Psoas muscle (tissue), 7 donors: ENCODE measurements at regions not wholly inside any gene's neighbourhood (a gene's known extent, or its start where the extent isn't known, plus 50 kb on each side); places are given as distances from the start of the nearest gene placed in this dataset.

Experiments used
- ATAC-seq, 4 donors: fragments of 200-7000 bp; cut with Tn5 transposase; one replicate each; pipeline ENCODE4 v1.9.1; 2020; ENCODE audit warnings: moderate library complexity in 3 of 4, mild to moderate bottlenecking in 2 of 4
- DNase-seq, 2 donors: peaks; one replicate each; pipeline ENCODE4 v3.0.0-alpha.2; 2020
- H3K27ac ChIP-seq: fragments of 200-600 bp; one replicate; pipeline ENCODE4 v1.8.0; 2022
- H3K27me3 ChIP-seq, 3 donors: fragments of 200-600 bp in 1 of 3; one replicate each; pipeline versions ENCODE4 v1.6.1 to v1.8.0; 2013 to 2022; ENCODE audit warnings: low read length in 2 of 3, mild to moderate bottlenecking in 2 of 3, moderate library complexity in 1 of 3; ENCODE audit not compliant: insufficient read depth in 3 of 3
- H3K36me3 ChIP-seq, 2 donors: fragments of 200-600 bp in 1 of 2; one replicate each; pipeline versions ENCODE4 v1.6.1 to v1.8.0; 2013 to 2022; ENCODE audit warnings: low read depth in 1 of 2, mild to moderate bottlenecking in 1 of 2, moderate library complexity in 1 of 2; ENCODE audit not compliant: insufficient read depth in 1 of 2
- H3K4me1 ChIP-seq: fragments of 200-600 bp; one replicate; pipeline ENCODE4 v1.8.0; 2022
- H3K4me3 ChIP-seq: fragments of 200-600 bp; one replicate; pipeline ENCODE4 v1.8.0; 2022; ENCODE audit warnings: mild to moderate bottlenecking
- H3K9me3 ChIP-seq: fragments of 200-600 bp; one replicate; pipeline ENCODE4 v1.8.0; 2022
- CTCF ChIP-seq: fragments of 200-600 bp; IDR thresholded peaks from one replicate; pipeline ENCODE4 v1.8.0; 2022; ENCODE audit warnings: antibody characterized with exemption
- WGBS, 3 donors: extraction: QIAGEN DNeasy Blood & Tissue Kit; methylation state at CpG; one replicate each; pipeline versions ENCODE4 v1.1.6 to v1.1.7; 2013; 5-methylcytosine and 5-hydroxymethylcytosine counted together
- intact Hi-C, 2 donors: fragments of 100-400 bp; cut with DNase I; formaldehyde crosslinking; loops; one replicate each; pipeline versions ENCODE4 v1.11.0 to v1.14.2; 2022
- donor health status: healthy with polysubstance abuse.
- donor health status: DM: no; HTN: no; CAD: no; lungs with moderate emphysema.
- donor health status: Bipolar disorder and iron deficiency.
- donor health status: healthy.
- donor health status: DM: yes; HTN: yes; CAD: no.
- donor health status: DM: no; HTN: no; CAD: no.
- donor health status: DM: yes; HTN: yes; CAD: no.

- 89 to 93% (median 90%) methylated on average over 7 of the region's 7 CpGs for WGBS, 3 donors
- no peak overlapping the region for H3K4me3 ChIP-seq
- no peaks in the 10 kb centered on the region for H3K36me3 ChIP-seq
- H3K27me3 ChIP-seq, result no peaks in the 10 kb centered on the region
- DNase-seq (no peak), ATAC-seq (no peak)
- H3K9me3 ChIP-seq, result no peaks in the 10 kb centered on the region
- no peak overlapping the region for H3K27ac ChIP-seq
- no peak for TF ChIP-seq CTCF
- intact Hi-C loops, result no loop called here
- H3K4me1 ChIP-seq, result no peaks in the 10 kb centered on the region
Measured at GRCh38 chr13:37925878-37926473, 56.4 kb upstream of the TRPC4 start.

GRCh38 chr13:37923236-37923635, 53.7 kb upstream of the TRPC4 start:
- Histone ChIP-seq H3K9me3 (no peaks in the 10 kb centered on the region), H3K36me3 (no peaks in the 10 kb centered on the region), H3K27me3 (no peaks in the 10 kb centered on the region), H3K4me3 (no peak overlapping the region), H3K4me1 (no peaks in the 10 kb centered on the region), H3K27ac (no peak overlapping the region)
- no peak for DNase-seq
- no peak for TF ChIP-seq CTCF
- intact Hi-C loops, result no loop called here
- ATAC-seq, result no peak

- Histone ChIP-seq H3K27me3 (no peaks in the 10 kb centered on the region), H3K9me3 (no peaks in the 10 kb centered on the region), H3K36me3 (no peaks in the 10 kb centered on the region), H3K4me1 (no peaks in the 10 kb centered on the region), H3K4me3 (no peak overlapping the region), H3K27ac (no peak overlapping the region)
- ATAC-seq (no peak), DNase-seq (no peak)
- TF ChIP-seq CTCF, result no peak
- intact Hi-C loops, result no loop called here
- 63 to 69% (median 63%) methylated on average over 4 of the region's 4 CpGs for WGBS, 3 donors
Measured at GRCh38 chr13:37919329-37919880, 49.8 kb upstream of the TRPC4 start.
